Breast epithelium (tissue), 3 donors: ENCODE measurements at regions not wholly inside any gene's neighbourhood (a gene's known extent, or its start where the extent isn't known, plus 50 kb on each side); places are given as distances from the start of the nearest gene placed in this dataset.

ENCODE experiments used
- POLR2A ChIP-seq: fragments of 450-650 bp; IDR thresholded peaks from one replicate; pipeline ENCODE4 v1.6.1; 2016; ENCODE audit warnings: antibody characterized with exemption, mild to moderate bottlenecking, moderate library complexity
- POLR2AphosphoS5 ChIP-seq, 3 donors: sonication (generic); formaldehyde crosslinking; IDR thresholded peaks; one replicate each; pipeline ENCODE4 v1.6.1; 2017; ENCODE audit warnings: antibody characterized with exemption in 3 of 3
- TF ChIP-seq, protein P1 (sequence below), 3 donors: fragments of 450-650 bp; IDR thresholded peaks; one replicate each; pipeline ENCODE4 v1.5.1; 2016 to 2017; ENCODE audit warnings: antibody characterized with exemption in 3 of 3, mild to moderate bottlenecking in 3 of 3, moderate library complexity in 3 of 3

DNA sequence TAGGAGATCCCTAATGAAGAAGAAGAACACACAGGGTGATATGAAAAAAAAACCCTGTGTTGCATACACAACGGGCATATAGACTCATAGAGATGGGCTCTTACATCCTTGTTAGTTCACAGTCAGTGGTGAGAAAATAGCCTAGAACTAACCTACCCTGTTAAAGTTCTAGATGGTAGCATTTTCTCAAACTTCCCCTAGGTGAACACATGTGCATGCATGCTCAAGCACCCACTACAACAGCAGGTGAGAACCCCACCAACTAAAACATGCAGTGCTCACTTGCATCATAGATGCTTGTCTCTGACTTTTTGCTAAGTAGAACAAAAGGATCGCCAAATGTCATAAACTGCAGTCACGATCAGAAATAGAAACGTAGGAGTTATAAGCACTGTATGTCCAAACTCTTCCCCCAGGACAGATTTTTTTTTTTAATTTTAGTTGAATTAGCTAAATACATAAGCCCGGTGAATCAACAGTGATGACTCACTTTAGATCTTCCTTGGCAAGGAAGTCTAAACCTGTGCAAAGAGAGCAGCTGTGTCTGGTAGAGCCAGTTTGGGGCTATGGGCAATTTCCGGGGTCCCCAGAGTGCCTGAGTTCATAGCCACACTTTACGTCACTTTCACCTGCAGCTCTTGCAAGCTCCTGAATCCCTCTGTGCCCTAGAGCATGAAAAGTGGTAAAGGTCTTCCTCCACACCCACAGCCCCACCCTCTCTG is 96.2 kb upstream of the SEMA6D start:
- TF ChIP-seq POLR2A: no peak
- TF ChIP-seq, protein P1, sequence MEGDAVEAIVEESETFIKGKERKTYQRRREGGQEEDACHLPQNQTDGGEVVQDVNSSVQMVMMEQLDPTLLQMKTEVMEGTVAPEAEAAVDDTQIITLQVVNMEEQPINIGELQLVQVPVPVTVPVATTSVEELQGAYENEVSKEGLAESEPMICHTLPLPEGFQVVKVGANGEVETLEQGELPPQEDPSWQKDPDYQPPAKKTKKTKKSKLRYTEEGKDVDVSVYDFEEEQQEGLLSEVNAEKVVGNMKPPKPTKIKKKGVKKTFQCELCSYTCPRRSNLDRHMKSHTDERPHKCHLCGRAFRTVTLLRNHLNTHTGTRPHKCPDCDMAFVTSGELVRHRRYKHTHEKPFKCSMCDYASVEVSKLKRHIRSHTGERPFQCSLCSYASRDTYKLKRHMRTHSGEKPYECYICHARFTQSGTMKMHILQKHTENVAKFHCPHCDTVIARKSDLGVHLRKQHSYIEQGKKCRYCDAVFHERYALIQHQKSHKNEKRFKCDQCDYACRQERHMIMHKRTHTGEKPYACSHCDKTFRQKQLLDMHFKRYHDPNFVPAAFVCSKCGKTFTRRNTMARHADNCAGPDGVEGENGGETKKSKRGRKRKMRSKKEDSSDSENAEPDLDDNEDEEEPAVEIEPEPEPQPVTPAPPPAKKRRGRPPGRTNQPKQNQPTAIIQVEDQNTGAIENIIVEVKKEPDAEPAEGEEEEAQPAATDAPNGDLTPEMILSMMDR (IDR thresholded peaks at IDR 0.05): no peak
- no peak for TF ChIP-seq POLR2AphosphoS5 (IDR thresholded peaks at IDR 0.05)
